ENCODE measurements at regions not wholly inside any gene's neighbourhood (a gene's known extent, or its start where the extent isn't known, plus 50 kb on each side); places are given as distances from the start of the nearest gene placed in this dataset.

GRCh38 chr12:32031109-32031508, 71.9 kb downstream of the RESF1 start:
- no peak overlapping the region for H3K14ac ChIP-seq (replicated peaks; ENCODE audit: low read depth, low read length)
- TF ChIP-seq CEBPB (IDR thresholded peaks at IDR 0.05; ENCODE audit: low read depth, low read length) (no peak), MXI1 (IDR thresholded peaks at IDR 0.05; ENCODE audit: borderline replicate concordance, low read depth, low read length) (no peak), RCOR1 (IDR thresholded peaks at IDR 0.05; ENCODE audit: insufficient replicate concordance, low read length) (no peak)
- H3K4me1 ChIP-seq (ENCODE audit: control insufficient read depth, insufficient read depth, low read length), result no peaks in the 10 kb centered on the region
- H3K9ac ChIP-seq (ENCODE audit: low read depth, low read length), result no peak overlapping the region
- H2BK15ac ChIP-seq (ENCODE audit: low read depth, low read length), result no peak overlapping the region
- no peak overlapping the region for H3K4ac ChIP-seq (ENCODE audit: low read depth, low read length)
- H3K79me1 ChIP-seq (ENCODE audit: low read depth in 1 of 2, low read length in 2 of 2), result no peaks in the 10 kb centered on the region
- no peak overlapping the region for H2BK20ac ChIP-seq (ENCODE audit: low read depth, low read length)
- H3K9me1 ChIP-seq (ENCODE audit: insufficient read depth, low read length), result no peaks in the 10 kb centered on the region
- no peak overlapping the region for H4K91ac ChIP-seq (ENCODE audit: insufficient read depth, low read depth, low read length)
- H2BK5ac ChIP-seq (ENCODE audit: low read depth, low read length, poor library complexity, severe bottlenecking), result no peak overlapping the region
- intact Hi-C loops (cut with micrococcal nuclease) (no loop called here), in situ Hi-C loops (cut with MboI; ENCODE audit: low sequenced_read_pairs) (no loop called here), dilution Hi-C loops (cut with HindIII; ENCODE audit: low sequenced_read_pairs, unreplicated experiment) (no loop called here)
- peaks cover 7% of the 10 kb centered on the region; the same call in 1 of the 2 replicates for H3K27me3 ChIP-seq (ENCODE audit: control insufficient read depth, insufficient read depth, low read length)
- no peak overlapping the region for H3K4me2 ChIP-seq (ENCODE audit: low read depth, low read length)
- BruUV-seq (replicated peaks), result no TSS peak
- H3K36me3 ChIP-seq (ENCODE audit: control insufficient read depth, insufficient read depth, low read length), result no peaks in the 10 kb centered on the region
- no peak overlapping the region for H3K23ac ChIP-seq (ENCODE audit: low read depth, low read length)
- H4K20me1 ChIP-seq (ENCODE audit: insufficient read depth, low read length), result no peaks in the 10 kb centered on the region
- WGBS, 2 experiments (ENCODE audit: extremely low coverage in 2 of 2, insufficient read length in 1 of 2), result no CpG with 5 or more reads among the region's 3 CpGs
- ATAC-seq (ENCODE audit: low read depth) (peak; percentile 35), DNase-seq (no peak)
- no peak overlapping the region for H4K8ac ChIP-seq (ENCODE audit: low read depth in 2 of 2, low read length in 2 of 2)
- no peak overlapping the region for H3K56ac ChIP-seq (ENCODE audit: extremely low read depth, insufficient read depth, low read length)
- H2AFZ ChIP-seq (replicated peaks; ENCODE audit: low read length, poor library complexity), result no peak overlapping the region
- H3K9me3 ChIP-seq (ENCODE audit: control insufficient read depth, insufficient read depth, low read length), result no peaks in the 10 kb centered on the region
- no peak overlapping the region for H3K27ac ChIP-seq (ENCODE audit: insufficient read depth, low read length)
- no peak overlapping the region for H3K4me3 ChIP-seq (ENCODE audit: insufficient read depth, low read depth, low read length)
- no peak overlapping the region for H2AK9ac ChIP-seq (replicated peaks; ENCODE audit: low read depth, low read length, poor library complexity)
- H2AK5ac ChIP-seq (ENCODE audit: low read depth, low read length), result no peak overlapping the region
- ChIA-PET CTCF (no interaction called here), POLR2A (ENCODE audit: unreplicated experiment) (no interaction called here)
- H2BK120ac ChIP-seq (ENCODE audit: low read depth, low read length), result no peak overlapping the region
- no peak overlapping the region for H3K18ac ChIP-seq (ENCODE audit: low read depth, low read length)
- H4K5ac ChIP-seq (ENCODE audit: low read depth, low read length), result no peak overlapping the region

All from IMR-90 (cell line).